Caco-2 (cell line): ENCODE measurements at regions not wholly inside any gene's neighbourhood (a gene's known extent, or its start where the extent isn't known, plus 50 kb on each side); places are given as distances from the start of the nearest gene placed in this dataset.

ENCODE experiments used
- BruUV-seq: library from RNA; stranded (reverse); fragments of 400-500 nt; replicated peaks from 2 replicates; lab custom pipeline; 2021; lab: Mats Ljungman, UMichigan
- CTCF ChIA-PET: fragments of 300-600 bp; sonication (Branson Sonifier 250); formaldehyde crosslinking; loops from one replicate; lab custom pipeline; 2022; ENCODE audit warnings: antibody characterized with exemption; lab: Charles Lee
- POLR2A ChIA-PET: fragments of 300-600 bp; sonication (Branson Sonifier 250); formaldehyde crosslinking; loops from one replicate; lab custom pipeline; 2022; ENCODE audit warnings: antibody characterized with exemption; lab: Charles Lee
- DNase-seq, 2 experiments: peaks; one replicate each; pipeline versions ENCODE4 v3.0.0 to v3.0.0-alpha.2; 2020 to 2022
- H3K27me3 ChIP-seq: replicated peaks from 2 replicates; pipeline ENCODE4 v1.6.0; 2011; ENCODE audit warnings: low read length; ENCODE audit not compliant: control insufficient read depth, insufficient read depth
- H3K36me3 ChIP-seq: 2 replicates; pipeline ENCODE4 v1.5.1; 2011; ENCODE audit warnings: low read length; ENCODE audit not compliant: control insufficient read depth, insufficient read depth
- H3K4me1 ChIP-seq: fragments of 250-450 bp; sonication (Bioruptor Pico); 2 replicates; pipeline ENCODE4 v1.5.1; 2020; ENCODE audit warnings: mild to moderate bottlenecking
- H3K4me3 ChIP-seq: 2 replicates; pipeline ENCODE4 v1.5.1; 2011; ENCODE audit warnings: low read depth, mild to moderate bottlenecking, control low read depth, low read length
- H3K9me3 ChIP-seq: fragments of 250-450 bp; sonication (Bioruptor Pico); 2 replicates; pipeline ENCODE4 v1.5.1; 2020; ENCODE audit warnings: mild to moderate bottlenecking, moderate library complexity
- H3K27ac Mint-ChIP-seq: one replicate; pipeline ENCODE4 v1.8.0; 2022; ENCODE audit warnings: mixed read lengths; ENCODE audit not compliant: unreplicated experiment
- H3K27me3 Mint-ChIP-seq: one replicate; pipeline ENCODE4 v1.8.0; 2022; ENCODE audit warnings: mixed read lengths; ENCODE audit not compliant: insufficient read depth, unreplicated experiment
- H3K36me3 Mint-ChIP-seq: one replicate; pipeline ENCODE4 v1.8.0; 2022; ENCODE audit warnings: mild to moderate bottlenecking, mixed read lengths; ENCODE audit not compliant: insufficient read depth, unreplicated experiment
- H3K4me1 Mint-ChIP-seq: one replicate; pipeline ENCODE4 v1.8.0; 2022; ENCODE audit warnings: low read depth, mixed read lengths; ENCODE audit not compliant: unreplicated experiment
- H3K4me3 Mint-ChIP-seq: one replicate; pipeline ENCODE4 v1.8.0; 2022; ENCODE audit warnings: mild to moderate bottlenecking, moderate library complexity, mixed read lengths; ENCODE audit not compliant: unreplicated experiment
- H3K9me3 Mint-ChIP-seq: one replicate; pipeline ENCODE4 v1.8.0; 2022; ENCODE audit warnings: mixed read lengths; ENCODE audit not compliant: unreplicated experiment
- CTCF ChIP-seq, 2 experiments: fragments of 200-600 bp in 1 of 2; IDR thresholded peaks; 1 replicate in 1 of 2; 2 replicates in 1 of 2; pipeline versions ENCODE4 v1.5.1 to v1.8.0; 2011 to 2022; ENCODE audit warnings: antibody characterized with exemption in 1 of 2, control low read depth in 1 of 2, inconsistent platforms in 1 of 2, low read depth in 1 of 2, low read length in 1 of 2, mild to moderate bottlenecking in 1 of 2, moderate library complexity in 1 of 2; ENCODE audit not compliant: insufficient read depth in 1 of 2, severe bottlenecking in 1 of 2, unreplicated experiment in 1 of 2
- intact Hi-C: fragments of 100-400 bp; cut with micrococcal nuclease; formaldehyde crosslinking; loops from one replicate; pipeline ENCODE4 v1.10.0; 2022; ENCODE audit not compliant: unreplicated experiment

GRCh38 chr12:97209997-97210396 is 252.6 kb upstream of the RMST start:
- Mint-ChIP-seq H3K27ac (no peak overlapping the region), H3K36me3 (no peaks in the 10 kb centered on the region), H3K27me3 (peaks cover 8% of the 10 kb centered on the region), H3K4me3 (no peak overlapping the region), H3K9me3 (peaks cover 10% of the 10 kb centered on the region), H3K4me1 (no peaks in the 10 kb centered on the region)
- Histone ChIP-seq H3K9me3 (no peaks in the 10 kb centered on the region), H3K4me3 (no peak overlapping the region), H3K4me1 (no peaks in the 10 kb centered on the region), H3K36me3 (no peaks in the 10 kb centered on the region), H3K27me3 (no peaks in the 10 kb centered on the region)
- no peak for TF ChIP-seq CTCF (IDR thresholded peaks at IDR 0.05; ENCODE audit: insufficient read depth in 1 of 2, low read depth in 1 of 2, low read length in 1 of 2, severe bottlenecking in 1 of 2, unreplicated experiment in 1 of 2)
- no TSS peak for BruUV-seq
- no peak for DNase-seq
- intact Hi-C loops = no loop called here
- POLR2A ChIA-PET = no interaction called here
- CTCF ChIA-PET = no interaction called here

GRCh38 chr12:97211416-97211930 is 251.1 kb upstream of the RMST start:
- no peaks in the 10 kb centered on the region for H3K36me3 Mint-ChIP-seq
- H3K36me3 ChIP-seq = no peaks in the 10 kb centered on the region
- no peak overlapping the region for H3K27ac Mint-ChIP-seq
- no peaks in the 10 kb centered on the region for H3K27me3 ChIP-seq
- BruUV-seq = no TSS peak
- DNase-seq = no peak
- H3K4me1 Mint-ChIP-seq = no peaks in the 10 kb centered on the region
- no peaks in the 10 kb centered on the region for H3K4me1 ChIP-seq
- H3K9me3 Mint-ChIP-seq = peaks cover 3% of the 10 kb centered on the region
- no peak overlapping the region for H3K4me3 Mint-ChIP-seq
- no peak overlapping the region for H3K4me3 ChIP-seq
- ChIA-PET POLR2A (no interaction called here), CTCF (no interaction called here)
- H3K27me3 Mint-ChIP-seq = peaks cover 4% of the 10 kb centered on the region
- H3K9me3 ChIP-seq = no peaks in the 10 kb centered on the region
- intact Hi-C loops = no loop called here
- no peak for TF ChIP-seq CTCF (IDR thresholded peaks at IDR 0.05; ENCODE audit: insufficient read depth in 1 of 2, low read depth in 1 of 2, low read length in 1 of 2, severe bottlenecking in 1 of 2, unreplicated experiment in 1 of 2)

- CTCF ChIA-PET = no interaction called here
Observed at GRCh38 chr12:97216848-97217247, 245.8 kb upstream of the RMST start.

More at GRCh38 chr12:97216848-97217247, 245.8 kb upstream of the RMST start:
- peaks cover 12% of the 10 kb centered on the region for H3K27me3 Mint-ChIP-seq
- no peaks in the 10 kb centered on the region for H3K36me3 Mint-ChIP-seq
- no peak for TF ChIP-seq CTCF (IDR thresholded peaks at IDR 0.05; ENCODE audit: insufficient read depth in 1 of 2, low read depth in 1 of 2, low read length in 1 of 2, severe bottlenecking in 1 of 2, unreplicated experiment in 1 of 2)
- no peaks in the 10 kb centered on the region for H3K4me1 Mint-ChIP-seq
- intact Hi-C loops = no loop called here
- BruUV-seq = no TSS peak
- H3K4me1 ChIP-seq = no peaks in the 10 kb centered on the region
- H3K36me3 ChIP-seq = no peaks in the 10 kb centered on the region
- no peak overlapping the region for H3K4me3 ChIP-seq
- no peak overlapping the region for H3K4me3 Mint-ChIP-seq
- H3K27me3 ChIP-seq = no peaks in the 10 kb centered on the region
- H3K9me3 Mint-ChIP-seq = no peaks in the 10 kb centered on the region
- H3K9me3 ChIP-seq = no peaks in the 10 kb centered on the region
- DNase-seq = no peak
- H3K27ac Mint-ChIP-seq = no peak overlapping the region
- POLR2A ChIA-PET = no interaction called here
